ENCODE measurements at regions not wholly inside any gene's neighbourhood (a gene's known extent, or its start where the extent isn't known, plus 50 kb on each side); places are given as distances from the start of the nearest gene placed in this dataset.

DNA sequence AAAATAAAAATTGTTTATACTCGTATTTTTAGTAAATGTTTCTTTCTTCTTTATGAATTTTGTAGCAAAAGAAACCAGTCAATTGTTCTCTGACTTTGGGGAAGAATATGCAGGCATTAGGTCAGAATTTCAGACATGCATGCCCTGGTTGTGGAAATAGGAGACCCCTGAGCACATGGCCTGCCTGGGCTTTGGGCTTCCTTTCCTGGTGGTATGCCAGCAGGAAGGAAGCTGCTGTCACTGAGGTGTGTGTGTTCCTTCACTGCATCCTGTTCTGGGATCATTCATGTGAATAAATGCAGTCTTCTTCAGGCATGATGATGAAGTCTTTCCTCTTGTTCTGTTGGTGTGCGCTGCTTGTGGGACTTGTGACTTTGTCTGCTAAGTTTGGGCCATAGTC, 920.2 kb upstream of the VRK2 start:
- TF ChIP-seq, protein P1, sequence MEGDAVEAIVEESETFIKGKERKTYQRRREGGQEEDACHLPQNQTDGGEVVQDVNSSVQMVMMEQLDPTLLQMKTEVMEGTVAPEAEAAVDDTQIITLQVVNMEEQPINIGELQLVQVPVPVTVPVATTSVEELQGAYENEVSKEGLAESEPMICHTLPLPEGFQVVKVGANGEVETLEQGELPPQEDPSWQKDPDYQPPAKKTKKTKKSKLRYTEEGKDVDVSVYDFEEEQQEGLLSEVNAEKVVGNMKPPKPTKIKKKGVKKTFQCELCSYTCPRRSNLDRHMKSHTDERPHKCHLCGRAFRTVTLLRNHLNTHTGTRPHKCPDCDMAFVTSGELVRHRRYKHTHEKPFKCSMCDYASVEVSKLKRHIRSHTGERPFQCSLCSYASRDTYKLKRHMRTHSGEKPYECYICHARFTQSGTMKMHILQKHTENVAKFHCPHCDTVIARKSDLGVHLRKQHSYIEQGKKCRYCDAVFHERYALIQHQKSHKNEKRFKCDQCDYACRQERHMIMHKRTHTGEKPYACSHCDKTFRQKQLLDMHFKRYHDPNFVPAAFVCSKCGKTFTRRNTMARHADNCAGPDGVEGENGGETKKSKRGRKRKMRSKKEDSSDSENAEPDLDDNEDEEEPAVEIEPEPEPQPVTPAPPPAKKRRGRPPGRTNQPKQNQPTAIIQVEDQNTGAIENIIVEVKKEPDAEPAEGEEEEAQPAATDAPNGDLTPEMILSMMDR (IDR thresholded peaks at IDR 0.05): no peak
- TF ChIP-seq POLR2A (IDR thresholded peaks at IDR 0.05) (no peak), POLR2AphosphoS5 (IDR thresholded peaks at IDR 0.05) (no peak)
